Smooth muscle cell (in vitro differentiated cells): ENCODE measurements at regions not wholly inside any gene's neighbourhood (a gene's known extent, or its start where the extent isn't known, plus 50 kb on each side); places are given as distances from the start of the nearest gene placed in this dataset.

Source experiments
- DNase-seq: peaks from one replicate; lab custom pipeline; 2025; ENCODE audit not compliant: unreplicated experiment; lab: John Stamatoyannopoulos, UW
- H2AFZ ChIP-seq: fragments of 200-600 bp; sonication (generic); 2 replicates; pipeline ENCODE4 v1.6.0; 2016; ENCODE audit warnings: antibody characterized with exemption, low read depth, mild to moderate bottlenecking
- H3F3A ChIP-seq: fragments of 200-600 bp; sonication (generic); 2 replicates; pipeline ENCODE4 v1.6.0; 2017; ENCODE audit warnings: antibody characterized with exemption, low read depth
- H3K27ac ChIP-seq: fragments of 200-600 bp; sonication (generic); 2 replicates; pipeline ENCODE4 v1.5.1; 2016; ENCODE audit warnings: low read depth, mild to moderate bottlenecking
- H3K27me3 ChIP-seq: fragments of 200-600 bp; sonication (generic); 2 replicates; pipeline ENCODE4 v1.6.1; 2016; ENCODE audit warnings: low read depth, mild to moderate bottlenecking
- H3K36me3 ChIP-seq: fragments of 200-600 bp; sonication (generic); 2 replicates; pipeline ENCODE4 v1.5.1; 2016; ENCODE audit warnings: low read depth
- H3K4me1 ChIP-seq: fragments of 200-600 bp; sonication (generic); 2 replicates; pipeline ENCODE4 v1.5.1; 2016; ENCODE audit warnings: low read depth
- H3K4me2 ChIP-seq: fragments of 200-600 bp; sonication (generic); 2 replicates; pipeline ENCODE4 v1.6.0; 2016; ENCODE audit warnings: mild to moderate bottlenecking
- H3K4me3 ChIP-seq: fragments of 200-600 bp; sonication (generic); 2 replicates; pipeline ENCODE4 v1.5.1; 2016; ENCODE audit warnings: mild to moderate bottlenecking
- H3K79me2 ChIP-seq: fragments of 200-600 bp; sonication (generic); 2 replicates; pipeline ENCODE4 v1.6.0; 2016; ENCODE audit warnings: low read depth, mild to moderate bottlenecking
- H3K9ac ChIP-seq: fragments of 200-600 bp; sonication (generic); 2 replicates; pipeline ENCODE4 v1.6.0; 2016; ENCODE audit warnings: low read depth
- H3K9me3 ChIP-seq: fragments of 200-600 bp; sonication (generic); replicated peaks from 2 replicates; pipeline ENCODE4 v1.5.1; 2016; ENCODE audit warnings: low read depth
- H4K20me1 ChIP-seq: fragments of 200-600 bp; sonication (generic); 2 replicates; pipeline ENCODE4 v1.6.0; 2016; ENCODE audit warnings: low read depth
- WGBS: methylation state at CpG from one replicate; pipeline ENCODE4 v1.1.7; 2016; ENCODE audit warnings: low lambda C conversion rate; 5-methylcytosine and 5-hydroxymethylcytosine counted together
- TF ChIP-seq, protein P1 (sequence below): fragments of 200-600 bp; sonication (generic); IDR thresholded peaks from 2 replicates; pipeline ENCODE4 v1.5.1; 2017; ENCODE audit warnings: borderline replicate concordance, mild to moderate bottlenecking, antibody characterized with exemption; ENCODE audit not compliant: insufficient read depth, poor library complexity, severe bottlenecking

DNA sequence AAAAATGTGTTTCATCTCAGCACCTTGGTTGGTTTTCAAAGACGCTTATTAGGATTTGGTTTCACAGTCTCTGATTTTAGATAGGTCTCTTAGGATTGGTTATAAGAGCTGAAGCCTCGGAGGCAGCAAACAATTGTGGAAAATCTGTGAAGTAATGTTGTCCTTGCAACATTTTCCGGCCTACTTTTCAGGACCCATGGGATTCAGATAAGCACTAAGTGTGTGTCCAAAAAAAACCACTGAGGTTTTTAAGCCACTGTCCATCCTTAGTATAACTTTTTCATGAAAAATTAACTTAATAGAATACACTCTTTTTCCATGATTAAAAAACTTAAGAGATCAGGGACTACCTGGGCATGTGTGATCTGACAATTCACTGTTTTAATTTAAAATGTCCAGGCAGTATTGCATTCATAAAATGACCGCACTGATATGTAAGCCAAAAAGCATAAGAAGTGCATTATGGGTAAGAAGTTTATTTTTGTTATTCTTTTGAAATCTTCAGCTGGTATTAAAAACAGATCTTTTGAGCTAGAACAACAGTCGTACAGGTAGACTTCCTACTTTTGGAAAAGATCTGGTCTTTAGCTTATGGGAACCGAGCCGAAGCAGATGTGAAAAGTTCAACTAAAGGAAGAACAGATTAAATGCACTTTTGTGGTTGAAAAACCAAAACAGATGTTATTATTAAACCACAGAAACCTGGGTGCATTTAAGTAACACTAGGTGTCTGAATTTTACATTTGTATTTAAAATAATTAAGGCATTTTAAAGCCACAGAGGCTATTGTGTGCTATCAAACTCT, 479.4 kb upstream of the ZEB2 start:
- TF ChIP-seq, protein P1, sequence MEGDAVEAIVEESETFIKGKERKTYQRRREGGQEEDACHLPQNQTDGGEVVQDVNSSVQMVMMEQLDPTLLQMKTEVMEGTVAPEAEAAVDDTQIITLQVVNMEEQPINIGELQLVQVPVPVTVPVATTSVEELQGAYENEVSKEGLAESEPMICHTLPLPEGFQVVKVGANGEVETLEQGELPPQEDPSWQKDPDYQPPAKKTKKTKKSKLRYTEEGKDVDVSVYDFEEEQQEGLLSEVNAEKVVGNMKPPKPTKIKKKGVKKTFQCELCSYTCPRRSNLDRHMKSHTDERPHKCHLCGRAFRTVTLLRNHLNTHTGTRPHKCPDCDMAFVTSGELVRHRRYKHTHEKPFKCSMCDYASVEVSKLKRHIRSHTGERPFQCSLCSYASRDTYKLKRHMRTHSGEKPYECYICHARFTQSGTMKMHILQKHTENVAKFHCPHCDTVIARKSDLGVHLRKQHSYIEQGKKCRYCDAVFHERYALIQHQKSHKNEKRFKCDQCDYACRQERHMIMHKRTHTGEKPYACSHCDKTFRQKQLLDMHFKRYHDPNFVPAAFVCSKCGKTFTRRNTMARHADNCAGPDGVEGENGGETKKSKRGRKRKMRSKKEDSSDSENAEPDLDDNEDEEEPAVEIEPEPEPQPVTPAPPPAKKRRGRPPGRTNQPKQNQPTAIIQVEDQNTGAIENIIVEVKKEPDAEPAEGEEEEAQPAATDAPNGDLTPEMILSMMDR: no peak
- no peaks in the 10 kb centered on the region for H4K20me1 ChIP-seq
- no peaks in the 10 kb centered on the region for H3K27me3 ChIP-seq
- no peak overlapping the region for H3K4me3 ChIP-seq
- no peaks in the 10 kb centered on the region for H3F3A ChIP-seq
- H2AFZ ChIP-seq: peak overlapping the region; percentile 13
- H3K9ac ChIP-seq: no peak overlapping the region
- H3K79me2 ChIP-seq: no peaks in the 10 kb centered on the region
- peak overlapping the region; percentile 41 for H3K4me2 ChIP-seq
- H3K4me1 ChIP-seq: no peaks in the 10 kb centered on the region
- 64% methylated on average over 7 of the region's 7 CpGs for WGBS
- H3K27ac ChIP-seq: no peak overlapping the region
- H3K9me3 ChIP-seq: no peaks in the 10 kb centered on the region
- no peak for DNase-seq
- H3K36me3 ChIP-seq: no peaks in the 10 kb centered on the region

DNA sequence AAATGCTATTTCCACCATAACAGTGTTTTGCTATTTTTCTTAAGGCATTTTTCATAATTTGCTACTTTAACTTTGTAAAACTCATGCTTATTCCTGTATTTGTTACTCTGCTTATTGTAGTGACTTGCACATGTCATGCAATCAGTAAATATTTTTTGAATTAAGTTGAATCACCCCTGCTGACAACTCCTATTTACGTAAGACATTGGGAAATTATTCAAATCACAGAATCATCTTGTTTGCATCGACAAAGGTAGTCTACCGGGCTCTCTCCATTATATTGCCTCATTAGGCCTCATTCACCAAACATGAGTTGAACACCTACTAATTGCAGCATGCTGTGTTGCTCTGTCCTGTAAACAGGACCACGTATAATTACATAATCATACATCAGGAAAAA, 478.5 kb upstream of the ZEB2 start:
- Histone ChIP-seq H3K4me3 (no peak overlapping the region), H3K9me3 (no peaks in the 10 kb centered on the region), H3K4me1 (no peaks in the 10 kb centered on the region), H4K20me1 (no peaks in the 10 kb centered on the region), H3K36me3 (no peaks in the 10 kb centered on the region), H3K4me2 (no peak overlapping the region), H3K27me3 (no peaks in the 10 kb centered on the region), H3K27ac (no peak overlapping the region), H3K9ac (no peak overlapping the region), H2AFZ (no peak overlapping the region), H3F3A (no peaks in the 10 kb centered on the region), H3K79me2 (no peaks in the 10 kb centered on the region)
- WGBS: 73% methylated on average over 4 of the region's 4 CpGs
- TF ChIP-seq, protein P1: no peak
- DNase-seq: no peak

DNA sequence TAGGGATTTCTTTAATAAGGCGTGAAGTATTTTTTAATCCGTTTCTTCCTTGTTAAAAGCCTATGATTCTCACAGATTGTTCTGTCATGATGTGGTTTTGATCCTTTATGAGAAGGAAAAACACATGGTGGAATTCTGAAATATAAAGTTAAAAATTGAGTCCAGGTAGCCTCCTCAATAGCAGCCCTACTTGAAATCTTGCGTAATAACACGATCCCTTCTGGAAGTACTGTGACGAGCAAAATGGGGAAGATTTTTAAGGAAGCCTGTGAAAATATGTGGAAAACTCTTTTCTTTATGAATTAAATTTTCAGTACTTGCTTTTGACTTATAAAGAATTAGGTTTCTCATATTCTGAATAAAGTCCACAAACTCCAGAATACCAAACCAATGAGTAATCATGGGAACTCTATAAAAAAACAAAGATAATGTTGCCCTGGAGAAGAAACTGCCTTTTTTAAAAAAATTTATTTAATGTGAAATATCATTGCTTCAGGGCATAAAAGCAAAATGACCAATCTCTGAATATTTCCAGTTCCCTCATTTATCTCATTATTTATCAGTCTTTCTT, 476.4 kb upstream of the ZEB2 start:
- Histone ChIP-seq H3K79me2 (no peaks in the 10 kb centered on the region), H3K27ac (no peak overlapping the region), H3K9me3 (no peaks in the 10 kb centered on the region), H3K4me3 (no peak overlapping the region), H3K27me3 (no peaks in the 10 kb centered on the region), H3F3A (no peaks in the 10 kb centered on the region), H4K20me1 (no peaks in the 10 kb centered on the region), H2AFZ (no peak overlapping the region), H3K4me1 (peaks cover under 1% of the 10 kb centered on the region), H3K9ac (no peak overlapping the region), H3K36me3 (no peaks in the 10 kb centered on the region), H3K4me2 (peak overlapping the region; percentile 25)
- WGBS: 73% methylated on average over 5 of the region's 5 CpGs
- DNase-seq: no peak
- TF ChIP-seq, protein P1: no peak
